Esophagus muscularis mucosa (tissue), 4 donors: ENCODE measurements at regions not wholly inside any gene's neighbourhood (a gene's known extent, or its start where the extent isn't known, plus 50 kb on each side); places are given as distances from the start of the nearest gene placed in this dataset.

ENCODE experiments used
- CTCF ChIP-seq, 3 experiments: fragments of 200-600 bp in 2 of 3; fragments of 450-650 bp in 1 of 3; sonication (generic) in 2 of 3; IDR thresholded peaks; one replicate each; pipeline ENCODE4 v1.5.1; 2017 to 2019; ENCODE audit warnings: antibody characterized with exemption in 3 of 3, mild to moderate bottlenecking in 2 of 3, moderate library complexity in 1 of 3
- EP300 ChIP-seq: sonication (generic); formaldehyde crosslinking; IDR thresholded peaks from one replicate; pipeline ENCODE4 v1.6.1; 2017; ENCODE audit warnings: antibody characterized with exemption
- POLR2A ChIP-seq: fragments of 450-650 bp; IDR thresholded peaks from one replicate; pipeline ENCODE4 v1.6.1; 2017; ENCODE audit warnings: antibody characterized with exemption, moderate library complexity, mild to moderate bottlenecking, low read depth
- POLR2AphosphoS5 ChIP-seq, 2 donors: sonication (generic); formaldehyde crosslinking; IDR thresholded peaks; one replicate each; pipeline ENCODE4 v1.6.1; 2017; ENCODE audit warnings: antibody characterized with exemption in 2 of 2

GRCh38 chr2:157107460-157107859 lies 150.0 kb upstream of the GALNT5 start:
- TF ChIP-seq CTCF (IDR thresholded peaks at IDR 0.05) (no peak), EP300 (no peak), POLR2AphosphoS5 (IDR thresholded peaks at IDR 0.05) (no peak), POLR2A (no peak)
